HL-60/S4 (cell line): ENCODE measurements at regions not wholly inside any gene's neighbourhood (a gene's known extent, or its start where the extent isn't known, plus 50 kb on each side); places are given as distances from the start of the nearest gene placed in this dataset.

ENCODE experiments used
- in situ Hi-C: fragments of 300-500 bp; cut with MboI; formaldehyde crosslinking; loops from 2 replicates; pipeline ENCODE4 v1.14.3; 2022; ENCODE audit warnings: low sequenced_read_pairs

- in situ Hi-C loops, result no loop called here
Measured at GRCh38 chr4:163755013-163755412, 260.5 kb downstream of the TMA16 start.

- in situ Hi-C loops, result no loop called here
Measured at GRCh38 chr4:163757219-163757618, 262.7 kb downstream of the TMA16 start.

- in situ Hi-C loops, result no loop called here
Measured at GRCh38 chr4:163758032-163758431, 263.5 kb downstream of the TMA16 start.

DNA sequence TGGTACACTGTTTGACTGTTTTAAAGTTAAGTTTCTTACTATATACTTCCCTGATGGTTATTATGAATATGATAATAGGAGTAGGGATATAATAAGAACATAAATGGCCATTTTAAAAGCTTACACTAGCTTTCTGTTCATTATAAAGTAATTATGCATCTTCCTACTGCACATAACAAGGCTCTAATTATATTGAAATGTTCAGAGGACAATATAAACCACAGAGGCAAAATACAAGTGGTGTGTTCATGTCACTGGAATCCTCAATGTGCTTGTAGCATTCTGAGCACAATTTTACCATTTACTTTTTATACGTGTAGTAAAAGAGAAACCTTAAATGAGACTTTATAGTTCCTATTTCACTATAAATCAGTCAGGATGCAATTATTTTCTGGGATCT, 268.3 kb downstream of the TMA16 start:
- in situ Hi-C loops, result no loop called here

GRCh38 chr4:163764569-163764968, 270.1 kb downstream of the TMA16 start:
- in situ Hi-C loops, result no loop called here

- in situ Hi-C loops, result no loop called here
Measured at GRCh38 chr4:163768014-163768413, 273.5 kb downstream of the TMA16 start.

DNA sequence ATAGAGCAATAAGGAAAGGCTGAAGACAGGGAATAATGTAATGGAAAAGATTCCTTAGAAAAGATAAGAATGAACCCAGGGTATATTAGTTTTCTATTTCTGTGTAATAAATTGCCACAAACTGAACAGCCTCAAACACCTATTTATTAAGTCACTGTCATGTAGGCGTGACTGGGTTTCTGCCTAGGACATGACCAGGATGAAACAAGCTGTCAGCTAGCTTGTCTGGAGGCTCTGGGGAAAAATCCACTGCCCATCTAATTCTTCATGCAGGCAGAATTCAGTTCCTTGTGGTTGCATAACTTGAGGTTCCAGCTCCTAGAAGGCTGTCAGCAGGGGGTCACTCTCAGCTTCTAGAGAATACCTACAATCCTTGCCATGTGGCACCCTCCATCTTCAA, 277.7 kb downstream of the TMA16 start:
- in situ Hi-C loops, result no loop called here

DNA sequence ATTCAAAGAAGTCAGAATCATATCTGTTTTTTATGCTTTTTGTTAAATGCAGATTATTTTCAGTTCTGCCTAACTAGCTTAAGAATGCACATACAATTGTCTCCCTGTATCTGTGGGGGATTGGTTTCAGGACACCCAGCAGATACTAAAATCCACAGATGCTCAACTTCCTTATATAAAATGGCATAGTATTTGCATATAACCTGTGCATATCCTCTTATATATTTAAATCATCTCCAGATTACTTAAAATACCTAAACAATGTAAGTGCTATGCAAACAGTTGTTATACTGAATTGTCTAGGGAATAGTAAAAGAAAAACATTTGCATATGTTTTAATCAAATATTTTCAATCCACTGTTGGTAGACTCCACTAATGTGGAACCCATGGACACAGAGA, 279.4 kb downstream of the TMA16 start:
- in situ Hi-C loops, result no loop called here

DNA sequence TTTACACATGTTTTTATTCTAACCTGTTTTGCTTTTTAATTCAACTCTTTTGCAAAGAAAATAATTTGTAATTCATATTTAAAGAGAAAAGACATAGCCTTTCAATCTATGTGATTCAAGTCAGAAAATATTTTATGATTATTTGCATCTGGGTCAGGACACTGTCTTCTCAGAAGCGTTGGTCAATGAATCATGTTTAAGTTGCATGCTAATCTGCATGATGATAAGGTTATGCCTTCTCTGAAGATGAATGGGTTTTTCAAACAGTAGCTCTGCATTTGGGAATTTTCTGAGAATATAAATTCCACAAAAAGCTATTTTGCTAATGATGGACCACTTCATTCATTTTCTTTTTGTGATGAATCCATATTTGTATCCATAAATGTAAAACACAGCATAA, 282.5 kb downstream of the TMA16 start:
- in situ Hi-C loops, result no loop called here

DNA sequence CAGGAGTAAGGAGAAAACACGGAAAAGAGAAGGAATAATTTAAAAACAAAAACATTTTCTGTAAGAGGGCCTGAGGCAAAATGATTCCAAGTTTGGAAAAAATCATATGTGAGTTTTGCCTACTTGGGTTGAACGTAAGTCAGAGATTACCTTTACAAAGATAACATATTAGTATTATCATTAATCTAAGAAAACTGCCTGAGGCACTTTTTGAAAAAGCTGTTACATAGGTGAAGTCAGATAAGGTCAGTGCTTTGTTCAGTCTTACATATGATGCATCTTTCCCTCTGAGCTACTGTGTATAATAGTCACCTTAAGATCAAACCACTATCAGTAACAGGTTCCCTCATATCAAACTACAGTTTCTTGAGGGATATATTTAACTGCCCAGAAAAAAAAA, 287.2 kb downstream of the TMA16 start:
- in situ Hi-C loops, result no loop called here

GRCh38 chr4:163790231-163790630, 295.7 kb downstream of the TMA16 start:
- in situ Hi-C loops, result no loop called here

GRCh38 chr4:163795885-163796284, 301.4 kb downstream of the TMA16 start:
- in situ Hi-C loops, result no loop called here

GRCh38 chr4:163804001-163804400, 309.5 kb downstream of the TMA16 start:
- in situ Hi-C loops, result no loop called here

DNA sequence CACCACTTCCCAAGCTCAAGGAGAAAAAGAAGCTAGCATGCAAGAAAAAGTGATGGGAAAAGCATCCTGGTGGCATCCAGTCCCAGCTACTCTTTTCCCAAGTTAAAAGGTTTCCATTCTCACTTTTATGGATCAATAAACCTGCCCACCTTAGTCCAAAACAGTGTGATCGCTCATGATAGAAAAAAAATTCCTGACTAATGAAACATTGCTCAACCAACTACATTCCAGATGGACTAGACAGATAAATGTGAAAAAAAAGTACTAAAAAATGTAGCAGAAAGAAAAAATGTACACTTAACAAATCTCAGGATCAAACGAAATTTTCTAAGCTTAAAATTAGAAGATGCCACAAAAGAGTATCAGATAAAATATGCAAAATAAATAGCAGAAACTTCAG, 312.2 kb downstream of the TMA16 start:
- in situ Hi-C loops, result no loop called here

DNA sequence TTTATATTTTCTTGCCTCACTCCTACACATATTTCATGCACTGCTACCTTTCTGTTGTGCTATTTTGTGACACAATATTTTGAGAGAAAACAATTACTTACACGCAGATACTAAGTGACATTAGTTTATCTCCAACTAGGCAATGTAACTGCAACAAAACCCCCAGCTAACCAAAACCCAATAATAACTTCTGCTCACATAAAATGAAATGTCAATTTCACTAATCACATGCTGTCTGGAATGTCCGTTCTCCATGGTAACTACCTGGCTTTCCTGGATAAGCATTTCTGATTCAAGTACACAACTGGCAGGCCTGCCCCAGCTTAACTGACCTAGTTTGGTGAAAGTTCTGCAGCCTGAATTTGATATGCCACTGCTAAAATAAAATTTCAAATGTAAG, 313.5 kb downstream of the TMA16 start:
- in situ Hi-C loops, result no loop called here

DNA sequence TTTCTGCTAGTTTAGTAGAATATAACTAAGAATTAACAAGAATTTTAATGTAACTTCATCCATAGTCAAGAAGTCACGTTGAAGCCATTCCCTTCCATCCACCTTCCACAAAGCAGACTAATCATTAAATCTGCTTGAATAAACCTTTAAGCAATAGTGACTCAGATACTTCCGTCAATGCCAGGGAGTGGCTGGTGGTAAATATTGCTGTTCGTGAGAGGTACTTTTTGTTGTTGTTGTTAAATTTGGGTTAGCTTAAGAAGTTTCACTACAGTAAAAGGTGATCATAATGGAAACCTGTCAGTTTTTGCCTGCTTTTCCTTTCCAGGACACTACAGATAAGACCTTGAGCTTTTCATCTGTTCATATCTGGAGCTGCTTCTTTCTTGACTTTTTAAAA, 316.3 kb downstream of the TMA16 start:
- in situ Hi-C loops, result no loop called here

- in situ Hi-C loops, result no loop called here
Measured at GRCh38 chr4:163815776-163816175, 321.3 kb downstream of the TMA16 start.

DNA sequence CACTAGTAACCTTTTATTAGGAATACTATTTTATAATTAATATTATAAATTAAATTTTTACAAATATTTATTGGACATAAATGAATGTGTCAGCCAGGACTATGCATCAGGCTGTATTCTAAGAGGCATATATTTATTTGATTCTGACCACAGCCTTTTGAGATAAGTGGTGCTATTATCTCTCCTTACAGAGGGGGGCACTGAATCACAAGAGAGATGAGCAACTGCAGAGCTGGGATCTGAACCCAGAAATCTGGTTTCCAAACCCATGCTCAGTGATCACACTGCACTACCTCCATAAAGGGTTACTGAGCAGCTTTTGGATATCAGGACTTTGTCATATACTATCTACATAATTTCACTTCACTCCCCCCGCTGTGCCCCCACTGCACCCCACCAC, 322.0 kb downstream of the TMA16 start:
- in situ Hi-C loops, result no loop called here

- in situ Hi-C loops, result no loop called here
Measured at GRCh38 chr4:163818673-163819072, 324.2 kb downstream of the TMA16 start.

GRCh38 chr4:163833669-163834068, 339.2 kb downstream of the TMA16 start:
- in situ Hi-C loops, result no loop called here

- in situ Hi-C loops, result no loop called here
Measured at GRCh38 chr4:163846008-163846407, 351.5 kb downstream of the TMA16 start.

DNA sequence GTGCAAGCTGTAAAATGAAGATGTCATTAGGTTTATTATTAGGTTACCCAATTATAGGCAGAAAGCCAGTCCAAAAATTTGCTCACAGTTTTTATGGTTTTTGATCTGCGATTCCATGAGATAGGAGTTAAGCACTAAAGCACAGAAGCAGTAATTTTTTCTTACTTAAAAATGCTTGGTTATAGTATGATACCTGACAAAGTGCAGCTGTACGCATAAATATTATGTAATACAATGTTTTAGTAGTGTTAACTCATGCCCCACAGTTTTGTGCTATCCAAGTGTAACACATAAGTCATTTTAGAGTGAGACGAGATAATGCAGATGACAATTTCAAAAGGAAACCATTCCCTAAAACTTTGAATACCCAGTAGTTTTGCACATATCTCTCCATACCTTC, 357.8 kb downstream of the TMA16 start:
- in situ Hi-C loops, result no loop called here

DNA sequence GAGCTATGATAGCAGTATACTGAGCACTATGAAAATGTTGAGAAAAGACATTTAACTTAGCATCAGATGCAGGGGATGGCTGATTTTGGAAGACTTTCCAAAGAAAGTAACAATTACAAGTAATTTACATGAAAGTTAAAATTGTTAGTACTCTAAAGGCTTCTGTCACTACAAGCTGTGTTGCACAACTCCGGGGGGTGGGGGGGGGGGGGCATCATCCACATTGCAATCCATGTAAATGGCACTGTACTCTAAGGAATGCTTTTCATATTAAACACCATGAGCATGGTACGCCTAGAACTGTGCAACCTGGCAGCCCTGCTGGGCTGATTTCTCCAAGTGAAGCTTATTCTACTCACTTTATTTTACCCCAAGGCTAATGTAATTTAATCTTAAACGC, 363.4 kb downstream of the TMA16 start:
- in situ Hi-C loops, result no loop called here

DNA sequence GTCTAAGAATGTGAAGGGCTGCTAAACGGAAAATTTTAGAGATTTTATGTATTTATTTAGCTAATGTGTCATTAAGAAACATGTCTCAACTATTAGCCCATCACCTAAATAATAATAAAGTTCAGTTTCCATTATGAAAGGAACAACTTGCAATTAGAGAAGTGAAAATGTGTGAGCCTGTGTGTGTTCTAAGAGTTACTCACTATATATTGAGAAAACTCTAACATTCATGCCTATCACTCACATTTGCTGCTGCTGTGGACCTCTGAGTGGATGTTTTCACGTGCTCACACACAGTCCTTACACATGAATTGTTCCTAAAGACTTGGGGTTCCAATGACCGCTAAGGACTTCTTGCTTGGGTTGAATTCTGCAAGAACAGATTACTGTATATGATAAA, 364.0 kb downstream of the TMA16 start:
- in situ Hi-C loops, result no loop called here
